Loucy (cell line): ENCODE measurements at regions not wholly inside any gene's neighbourhood (a gene's known extent, or its start where the extent isn't known, plus 50 kb on each side); places are given as distances from the start of the nearest gene placed in this dataset.

ENCODE experiments used
- EZH2phosphoT487 ChIP-seq: fragments of 200-600 bp; IDR thresholded peaks from 2 replicates; pipeline ENCODE4 v1.6.1; 2018; ENCODE audit warnings: antibody characterized with exemption, mild to moderate bottlenecking, moderate library complexity, borderline replicate concordance
- TF ChIP-seq, protein P1 (sequence below): fragments of 200-600 bp; sonication (generic); conservative IDR thresholded peaks from 2 replicates; pipeline ENCODE4 v1.5.1; 2014; ENCODE audit warnings: mild to moderate bottlenecking, antibody characterized with exemption, low read length

DNA sequence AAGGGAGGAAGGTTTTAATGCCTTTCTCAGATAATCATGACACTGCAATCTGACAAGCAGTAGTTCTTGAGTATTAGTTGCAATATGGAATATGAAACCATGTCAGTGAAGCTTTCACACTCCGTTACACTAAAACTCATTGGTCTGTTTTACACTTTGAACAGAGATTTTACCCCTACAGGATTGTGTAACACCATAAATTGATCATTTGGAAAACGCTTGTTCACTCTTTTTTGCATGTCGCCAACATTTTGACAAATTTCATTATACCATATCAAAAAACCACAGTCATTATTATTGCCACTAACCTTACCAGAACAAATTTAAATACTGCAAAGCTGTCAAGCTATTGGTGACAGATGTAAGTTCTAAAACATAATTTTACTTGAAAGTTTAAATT, 404.8 kb upstream of the THBS1 start:
- TF ChIP-seq, protein P1, sequence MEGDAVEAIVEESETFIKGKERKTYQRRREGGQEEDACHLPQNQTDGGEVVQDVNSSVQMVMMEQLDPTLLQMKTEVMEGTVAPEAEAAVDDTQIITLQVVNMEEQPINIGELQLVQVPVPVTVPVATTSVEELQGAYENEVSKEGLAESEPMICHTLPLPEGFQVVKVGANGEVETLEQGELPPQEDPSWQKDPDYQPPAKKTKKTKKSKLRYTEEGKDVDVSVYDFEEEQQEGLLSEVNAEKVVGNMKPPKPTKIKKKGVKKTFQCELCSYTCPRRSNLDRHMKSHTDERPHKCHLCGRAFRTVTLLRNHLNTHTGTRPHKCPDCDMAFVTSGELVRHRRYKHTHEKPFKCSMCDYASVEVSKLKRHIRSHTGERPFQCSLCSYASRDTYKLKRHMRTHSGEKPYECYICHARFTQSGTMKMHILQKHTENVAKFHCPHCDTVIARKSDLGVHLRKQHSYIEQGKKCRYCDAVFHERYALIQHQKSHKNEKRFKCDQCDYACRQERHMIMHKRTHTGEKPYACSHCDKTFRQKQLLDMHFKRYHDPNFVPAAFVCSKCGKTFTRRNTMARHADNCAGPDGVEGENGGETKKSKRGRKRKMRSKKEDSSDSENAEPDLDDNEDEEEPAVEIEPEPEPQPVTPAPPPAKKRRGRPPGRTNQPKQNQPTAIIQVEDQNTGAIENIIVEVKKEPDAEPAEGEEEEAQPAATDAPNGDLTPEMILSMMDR = no peak
- no peak for TF ChIP-seq EZH2phosphoT487
